Liver (tissue), 8 donors: ENCODE measurements at regions not wholly inside any gene's neighbourhood (a gene's known extent, or its start where the extent isn't known, plus 50 kb on each side); places are given as distances from the start of the nearest gene placed in this dataset.

ENCODE experiments used
- DNase-seq: peaks from one replicate; pipeline ENCODE4 v3.0.0-alpha.2; 2017; ENCODE audit warnings: low spot score
- H3K27ac ChIP-seq, 2 donors: one replicate each; pipeline ENCODE4 v1.7.0; 2013; ENCODE audit warnings: inconsistent platforms in 2 of 2, low read length in 2 of 2, control low read depth in 1 of 2, low read depth in 1 of 2, mild to moderate bottlenecking in 1 of 2
- H3K27me3 ChIP-seq, 4 donors: one replicate each; pipeline versions ENCODE4 v1.6.1 to v1.7.0; 2013; ENCODE audit warnings: low read length in 3 of 4, inconsistent platforms in 1 of 4, mild to moderate bottlenecking in 1 of 4, moderate library complexity in 1 of 4; ENCODE audit not compliant: control insufficient read depth in 4 of 4, insufficient read depth in 4 of 4
- H3K36me3 ChIP-seq, 4 donors: one replicate each; pipeline versions ENCODE4 v1.6.1 to v1.7.0; 2013; ENCODE audit warnings: low read length in 3 of 4, mild to moderate bottlenecking in 3 of 4, low read depth in 1 of 4, moderate library complexity in 1 of 4; ENCODE audit not compliant: control insufficient read depth in 4 of 4, insufficient read depth in 3 of 4
- H3K4me1 ChIP-seq, 4 donors: one replicate each; pipeline versions ENCODE4 v1.6.1 to v1.7.0; 2013; ENCODE audit warnings: low read length in 3 of 4, mild to moderate bottlenecking in 3 of 4, moderate library complexity in 1 of 4; ENCODE audit not compliant: control insufficient read depth in 4 of 4, insufficient read depth in 4 of 4
- H3K4me3 ChIP-seq, 3 donors: one replicate each; pipeline versions ENCODE4 v1.6.1 to v1.7.0; 2013; ENCODE audit warnings: low read length in 3 of 3, control low read depth in 1 of 3, low read depth in 1 of 3, mild to moderate bottlenecking in 1 of 3
- H3K9ac ChIP-seq, 2 donors: one replicate each; pipeline ENCODE4 v1.7.0; 2013; ENCODE audit warnings: low read length in 2 of 2, mild to moderate bottlenecking in 2 of 2, moderate library complexity in 2 of 2, control low read depth in 1 of 2, low read depth in 1 of 2
- H3K9me3 ChIP-seq, 4 donors: one replicate each; pipeline versions ENCODE4 v1.6.1 to v1.7.0; 2013; ENCODE audit warnings: low read length in 3 of 4; ENCODE audit not compliant: control insufficient read depth in 4 of 4
- ATF3 ChIP-seq: IDR thresholded peaks from 2 replicates; pipeline ENCODE4 v1.6.1; 2016; ENCODE audit warnings: antibody characterized with exemption
- CTCF ChIP-seq: fragments of 150-350 bp; IDR thresholded peaks from 2 replicates; pipeline ENCODE4 v1.5.1; 2017; ENCODE audit warnings: improper control_type of control experiment, low read depth, low read length; ENCODE audit not compliant: missing input control
- EGR1 ChIP-seq, 2 donors: IDR thresholded peaks; 2 replicates each; pipeline ENCODE4 v1.6.1; 2016 to 2018; ENCODE audit warnings: antibody characterized with exemption in 2 of 2, low read depth in 2 of 2
- FOXA1 ChIP-seq: IDR thresholded peaks from 2 replicates; pipeline ENCODE4 v1.6.1; 2016; ENCODE audit warnings: antibody characterized with exemption
- FOXA2 ChIP-seq: IDR thresholded peaks from 2 replicates; pipeline ENCODE4 v1.6.1; 2016; ENCODE audit warnings: antibody characterized with exemption
- GABPA ChIP-seq, 2 donors: IDR thresholded peaks in 1 of 2; conservative IDR thresholded peaks in 1 of 2; 2 replicates each; pipeline ENCODE4 v1.6.1; 2016; ENCODE audit warnings: antibody characterized with exemption in 2 of 2, mild to moderate bottlenecking in 1 of 2, moderate library complexity in 1 of 2
- HNF4A ChIP-seq, 2 donors: conservative IDR thresholded peaks; 2 replicates each; pipeline ENCODE4 v1.6.1; 2016; ENCODE audit warnings: antibody characterized with exemption in 2 of 2, mild to moderate bottlenecking in 2 of 2
- HNF4G ChIP-seq: IDR thresholded peaks from 2 replicates; pipeline ENCODE4 v1.6.1; 2016; ENCODE audit warnings: antibody characterized with exemption
- JUND ChIP-seq, 2 donors: IDR thresholded peaks; 2 replicates each; pipeline ENCODE4 v1.6.1; 2016; ENCODE audit warnings: antibody characterized with exemption in 2 of 2
- MAX ChIP-seq: IDR thresholded peaks from 2 replicates; pipeline ENCODE4 v1.6.1; 2016; ENCODE audit warnings: antibody characterized with exemption
- NR2F2 ChIP-seq: IDR thresholded peaks from 2 replicates; pipeline ENCODE4 v1.6.1; 2016; ENCODE audit warnings: antibody characterized with exemption
- RAD21 ChIP-seq, 2 donors: IDR thresholded peaks; 2 replicates each; pipeline ENCODE4 v1.6.1; 2016; ENCODE audit warnings: antibody characterized with exemption in 2 of 2, mild to moderate bottlenecking in 2 of 2
- RXRA ChIP-seq, 2 donors: IDR thresholded peaks; 2 replicates each; pipeline ENCODE4 v1.6.1; 2017 to 2018; ENCODE audit warnings: antibody characterized with exemption in 2 of 2, mild to moderate bottlenecking in 1 of 2
- SP1 ChIP-seq: IDR thresholded peaks from 2 replicates; pipeline ENCODE4 v1.6.1; 2018; ENCODE audit warnings: antibody characterized with exemption, mild to moderate bottlenecking
- TAF1 ChIP-seq: conservative IDR thresholded peaks from 2 replicates; pipeline ENCODE4 v1.6.1; 2016; ENCODE audit warnings: antibody characterized with exemption, mild to moderate bottlenecking
- YY1 ChIP-seq: IDR thresholded peaks from 2 replicates; pipeline ENCODE4 v1.6.1; 2016; ENCODE audit warnings: antibody characterized with exemption, mild to moderate bottlenecking
- ZBTB33 ChIP-seq: IDR thresholded peaks from 2 replicates; pipeline ENCODE4 v1.6.1; 2016; ENCODE audit warnings: antibody characterized with exemption
- WGBS: extraction: QIAGEN DNeasy Blood & Tissue Kit; methylation state at CpG from one replicate; pipeline ENCODE4 v1.1.7; 2013; 5-methylcytosine and 5-hydroxymethylcytosine counted together
- TF ChIP-seq, protein P1 (sequence below): IDR thresholded peaks from 2 replicates; pipeline ENCODE4 v1.6.1; 2016; ENCODE audit warnings: antibody characterized with exemption, mild to moderate bottlenecking
- donor health status: healthy.
- donor health status: healthy.
- donor health status: healthy.
- donor health status: healthy.
- donor health status: healthy.

DNA sequence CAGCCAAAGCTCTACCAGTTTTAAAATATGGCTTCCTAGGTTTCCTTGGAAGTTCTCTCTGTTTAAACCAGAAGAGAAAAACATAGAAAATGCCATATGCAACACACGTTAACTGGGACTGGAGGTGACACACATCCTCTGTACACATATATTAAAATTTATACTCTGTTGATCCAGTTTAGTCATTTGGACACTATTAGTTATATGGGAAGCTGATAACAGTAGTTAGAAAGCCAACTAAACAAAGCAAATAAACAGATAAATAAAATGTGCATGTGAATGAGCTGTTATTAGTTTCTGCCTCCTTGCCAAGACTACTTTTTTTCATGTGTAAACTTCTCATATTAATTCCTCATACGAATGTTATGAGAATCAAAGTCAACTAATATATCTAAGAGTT, 1249.2 kb upstream of the CDH6 start:
- no peak overlapping the region for H3K4me3 ChIP-seq
- WGBS: 80% methylated on average over 2 of the region's 2 CpGs
- TF ChIP-seq HNF4A (conservative IDR thresholded peaks at IDR 0.05) (no peak), ATF3 (no peak), HNF4G (no peak), ZBTB33 (no peak), CTCF (no peak), NR2F2 (no peak), MAX (no peak), RAD21 (IDR thresholded peaks at IDR 0.05) (no peak), JUND (IDR thresholded peaks at IDR 0.05) (no peak), TAF1 (no peak), SP1 (no peak), YY1 (no peak), RXRA (IDR thresholded peaks at IDR 0.05) (no peak), EGR1 (IDR thresholded peaks at IDR 0.05; ENCODE audit: low read depth in 2 of 2) (no peak), GABPA (IDR thresholded peaks at IDR 0.05 in 1 of 2, conservative IDR thresholded peaks at IDR 0.05 in 1 of 2) (no peak), FOXA1 (no peak), FOXA2 (no peak)
- TF ChIP-seq, protein P1, sequence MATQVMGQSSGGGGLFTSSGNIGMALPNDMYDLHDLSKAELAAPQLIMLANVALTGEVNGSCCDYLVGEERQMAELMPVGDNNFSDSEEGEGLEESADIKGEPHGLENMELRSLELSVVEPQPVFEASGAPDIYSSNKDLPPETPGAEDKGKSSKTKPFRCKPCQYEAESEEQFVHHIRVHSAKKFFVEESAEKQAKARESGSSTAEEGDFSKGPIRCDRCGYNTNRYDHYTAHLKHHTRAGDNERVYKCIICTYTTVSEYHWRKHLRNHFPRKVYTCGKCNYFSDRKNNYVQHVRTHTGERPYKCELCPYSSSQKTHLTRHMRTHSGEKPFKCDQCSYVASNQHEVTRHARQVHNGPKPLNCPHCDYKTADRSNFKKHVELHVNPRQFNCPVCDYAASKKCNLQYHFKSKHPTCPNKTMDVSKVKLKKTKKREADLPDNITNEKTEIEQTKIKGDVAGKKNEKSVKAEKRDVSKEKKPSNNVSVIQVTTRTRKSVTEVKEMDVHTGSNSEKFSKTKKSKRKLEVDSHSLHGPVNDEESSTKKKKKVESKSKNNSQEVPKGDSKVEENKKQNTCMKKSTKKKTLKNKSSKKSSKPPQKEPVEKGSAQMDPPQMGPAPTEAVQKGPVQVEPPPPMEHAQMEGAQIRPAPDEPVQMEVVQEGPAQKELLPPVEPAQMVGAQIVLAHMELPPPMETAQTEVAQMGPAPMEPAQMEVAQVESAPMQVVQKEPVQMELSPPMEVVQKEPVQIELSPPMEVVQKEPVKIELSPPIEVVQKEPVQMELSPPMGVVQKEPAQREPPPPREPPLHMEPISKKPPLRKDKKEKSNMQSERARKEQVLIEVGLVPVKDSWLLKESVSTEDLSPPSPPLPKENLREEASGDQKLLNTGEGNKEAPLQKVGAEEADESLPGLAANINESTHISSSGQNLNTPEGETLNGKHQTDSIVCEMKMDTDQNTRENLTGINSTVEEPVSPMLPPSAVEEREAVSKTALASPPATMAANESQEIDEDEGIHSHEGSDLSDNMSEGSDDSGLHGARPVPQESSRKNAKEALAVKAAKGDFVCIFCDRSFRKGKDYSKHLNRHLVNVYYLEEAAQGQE: no peak
- no peaks in the 10 kb centered on the region for H3K4me1 ChIP-seq
- DNase-seq: no peak
- H3K9ac ChIP-seq: no peak overlapping the region
- no peaks in the 10 kb centered on the region for H3K36me3 ChIP-seq
- H3K27ac ChIP-seq: no peak overlapping the region
- no peaks in the 10 kb centered on the region for H3K9me3 ChIP-seq
- no peaks in the 10 kb centered on the region for H3K27me3 ChIP-seq

DNA sequence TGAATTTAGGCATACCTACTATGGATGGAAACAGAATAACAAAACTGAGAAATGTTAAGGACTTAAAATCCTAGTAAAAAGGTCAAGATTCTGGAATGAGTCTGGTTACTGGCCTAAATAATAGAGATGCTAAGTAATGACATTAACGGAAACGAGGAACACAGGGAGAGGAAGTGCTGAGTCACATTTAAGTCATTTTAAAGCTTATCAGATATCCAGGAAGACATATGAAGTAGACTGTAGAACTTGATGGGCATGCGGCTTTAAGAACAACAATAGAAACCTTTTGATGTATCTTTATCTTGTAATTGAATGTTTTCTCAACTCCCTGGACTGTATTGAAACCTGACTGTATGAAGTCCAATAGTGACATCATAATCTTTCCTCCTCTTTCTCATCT, 1251.4 kb upstream of the CDH6 start:
- H3K27ac ChIP-seq: no peak overlapping the region
- no peak overlapping the region for H3K9ac ChIP-seq
- H3K9me3 ChIP-seq: no peaks in the 10 kb centered on the region
- no peak for TF ChIP-seq YY1
- H3K4me1 ChIP-seq: no peaks in the 10 kb centered on the region
- WGBS: 65% methylated on average over 3 of the region's 3 CpGs
- H3K4me3 ChIP-seq: no peak overlapping the region
- no peaks in the 10 kb centered on the region for H3K36me3 ChIP-seq
- DNase-seq: no peak
- H3K27me3 ChIP-seq: no peaks in the 10 kb centered on the region
